ENCODE measurements at regions not wholly inside any gene's neighbourhood (a gene's known extent, or its start where the extent isn't known, plus 50 kb on each side); places are given as distances from the start of the nearest gene placed in this dataset.

DNA sequence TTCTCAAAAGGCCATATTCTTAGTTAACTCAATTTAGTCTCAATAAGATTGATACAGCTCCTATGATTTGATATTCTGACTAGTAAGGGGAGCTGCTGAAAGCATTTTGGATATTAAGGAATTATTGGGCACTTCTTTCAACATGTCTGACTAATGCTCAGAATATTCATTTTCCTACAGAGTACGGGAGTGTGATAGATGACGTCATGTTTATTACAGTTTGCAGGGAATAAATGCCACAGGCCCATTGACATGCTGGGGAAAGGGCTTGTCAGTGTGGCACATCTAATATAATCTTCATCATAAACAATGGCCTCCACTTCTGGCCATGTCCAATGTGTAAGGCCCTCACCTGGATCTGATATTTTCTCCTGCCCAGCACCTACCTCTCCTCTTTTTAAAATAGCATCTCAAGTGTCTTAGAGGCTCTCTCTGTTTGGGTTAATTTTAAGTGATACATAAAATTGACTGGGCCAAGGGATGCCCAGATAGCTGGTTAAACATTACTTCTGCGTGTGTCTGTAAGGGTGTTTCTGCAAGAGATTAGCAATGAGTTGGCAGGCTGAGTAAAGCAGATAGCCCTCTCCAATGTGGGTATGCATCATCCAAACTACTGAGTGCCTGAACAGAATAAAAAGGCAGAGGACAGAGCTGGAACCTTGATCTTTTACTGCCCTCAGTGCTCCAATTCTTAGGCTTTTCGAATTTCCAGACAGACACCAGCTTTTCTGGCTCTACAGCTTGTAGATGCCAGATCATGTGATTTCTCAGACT lies 99.3 kb downstream of the SLC24A2 start:
- TF ChIP-seq, protein P1, sequence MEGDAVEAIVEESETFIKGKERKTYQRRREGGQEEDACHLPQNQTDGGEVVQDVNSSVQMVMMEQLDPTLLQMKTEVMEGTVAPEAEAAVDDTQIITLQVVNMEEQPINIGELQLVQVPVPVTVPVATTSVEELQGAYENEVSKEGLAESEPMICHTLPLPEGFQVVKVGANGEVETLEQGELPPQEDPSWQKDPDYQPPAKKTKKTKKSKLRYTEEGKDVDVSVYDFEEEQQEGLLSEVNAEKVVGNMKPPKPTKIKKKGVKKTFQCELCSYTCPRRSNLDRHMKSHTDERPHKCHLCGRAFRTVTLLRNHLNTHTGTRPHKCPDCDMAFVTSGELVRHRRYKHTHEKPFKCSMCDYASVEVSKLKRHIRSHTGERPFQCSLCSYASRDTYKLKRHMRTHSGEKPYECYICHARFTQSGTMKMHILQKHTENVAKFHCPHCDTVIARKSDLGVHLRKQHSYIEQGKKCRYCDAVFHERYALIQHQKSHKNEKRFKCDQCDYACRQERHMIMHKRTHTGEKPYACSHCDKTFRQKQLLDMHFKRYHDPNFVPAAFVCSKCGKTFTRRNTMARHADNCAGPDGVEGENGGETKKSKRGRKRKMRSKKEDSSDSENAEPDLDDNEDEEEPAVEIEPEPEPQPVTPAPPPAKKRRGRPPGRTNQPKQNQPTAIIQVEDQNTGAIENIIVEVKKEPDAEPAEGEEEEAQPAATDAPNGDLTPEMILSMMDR (IDR thresholded peaks at IDR 0.05), result no peak
- no peak for TF ChIP-seq POLR2A (IDR thresholded peaks at IDR 0.05)

All from Peyer's patch (tissue), 4 donors.